ENCODE measurements at regions not wholly inside any gene's neighbourhood (a gene's known extent, or its start where the extent isn't known, plus 50 kb on each side); places are given as distances from the start of the nearest gene placed in this dataset.

DNA sequence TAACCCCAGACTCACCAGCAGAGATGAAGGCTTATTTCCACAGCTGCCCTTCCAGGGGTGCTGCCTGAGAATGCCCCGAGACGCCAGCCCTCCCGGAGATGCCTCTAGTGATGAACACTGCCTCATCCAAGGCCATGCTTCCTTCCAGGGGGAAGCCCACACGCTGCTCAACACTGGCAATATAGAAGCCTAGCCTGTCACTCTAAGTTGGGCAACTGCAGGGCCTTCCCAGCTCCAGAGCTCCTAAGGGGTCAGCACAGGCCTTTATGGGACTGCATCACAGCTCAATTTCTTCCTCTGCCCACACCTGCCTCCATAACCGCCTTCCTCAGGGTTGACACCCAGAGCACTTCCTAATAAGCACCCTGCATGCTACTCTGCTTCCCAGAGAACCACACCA lies 217.7 kb downstream of the ABHD5 start:
- TF ChIP-seq, protein P1, sequence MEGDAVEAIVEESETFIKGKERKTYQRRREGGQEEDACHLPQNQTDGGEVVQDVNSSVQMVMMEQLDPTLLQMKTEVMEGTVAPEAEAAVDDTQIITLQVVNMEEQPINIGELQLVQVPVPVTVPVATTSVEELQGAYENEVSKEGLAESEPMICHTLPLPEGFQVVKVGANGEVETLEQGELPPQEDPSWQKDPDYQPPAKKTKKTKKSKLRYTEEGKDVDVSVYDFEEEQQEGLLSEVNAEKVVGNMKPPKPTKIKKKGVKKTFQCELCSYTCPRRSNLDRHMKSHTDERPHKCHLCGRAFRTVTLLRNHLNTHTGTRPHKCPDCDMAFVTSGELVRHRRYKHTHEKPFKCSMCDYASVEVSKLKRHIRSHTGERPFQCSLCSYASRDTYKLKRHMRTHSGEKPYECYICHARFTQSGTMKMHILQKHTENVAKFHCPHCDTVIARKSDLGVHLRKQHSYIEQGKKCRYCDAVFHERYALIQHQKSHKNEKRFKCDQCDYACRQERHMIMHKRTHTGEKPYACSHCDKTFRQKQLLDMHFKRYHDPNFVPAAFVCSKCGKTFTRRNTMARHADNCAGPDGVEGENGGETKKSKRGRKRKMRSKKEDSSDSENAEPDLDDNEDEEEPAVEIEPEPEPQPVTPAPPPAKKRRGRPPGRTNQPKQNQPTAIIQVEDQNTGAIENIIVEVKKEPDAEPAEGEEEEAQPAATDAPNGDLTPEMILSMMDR (IDR thresholded peaks at IDR 0.05), result no peak
- TF ChIP-seq GABPA (IDR thresholded peaks at IDR 0.05; ENCODE audit: low read depth) (no peak), FOXM1 (IDR thresholded peaks at IDR 0.05; ENCODE audit: low read depth) (no peak)
- TF ChIP-seq, protein P2, sequence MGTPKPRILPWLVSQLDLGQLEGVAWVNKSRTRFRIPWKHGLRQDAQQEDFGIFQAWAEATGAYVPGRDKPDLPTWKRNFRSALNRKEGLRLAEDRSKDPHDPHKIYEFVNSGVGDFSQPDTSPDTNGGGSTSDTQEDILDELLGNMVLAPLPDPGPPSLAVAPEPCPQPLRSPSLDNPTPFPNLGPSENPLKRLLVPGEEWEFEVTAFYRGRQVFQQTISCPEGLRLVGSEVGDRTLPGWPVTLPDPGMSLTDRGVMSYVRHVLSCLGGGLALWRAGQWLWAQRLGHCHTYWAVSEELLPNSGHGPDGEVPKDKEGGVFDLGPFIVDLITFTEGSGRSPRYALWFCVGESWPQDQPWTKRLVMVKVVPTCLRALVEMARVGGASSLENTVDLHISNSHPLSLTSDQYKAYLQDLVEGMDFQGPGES (IDR thresholded peaks at IDR 0.05; ENCODE audit: low read depth, low read length), result no peak
